Esophagus squamous epithelium (tissue), 5 donors: ENCODE measurements at regions not wholly inside any gene's neighbourhood (a gene's known extent, or its start where the extent isn't known, plus 50 kb on each side); places are given as distances from the start of the nearest gene placed in this dataset.

Source experiments
- DNase-seq: peaks from one replicate; lab custom pipeline; 2025; lab: John Stamatoyannopoulos, UW
- H3K27ac ChIP-seq, 4 donors: fragments of 200-600 bp; sonication (generic); one replicate each; pipeline ENCODE4 v1.5.1; 2016 to 2019; ENCODE audit warnings: mild to moderate bottlenecking in 1 of 4
- H3K27me3 ChIP-seq, 4 donors: fragments of 200-600 bp; sonication (generic); 1 replicate in 3 of 4; 2 replicates in 1 of 4; pipeline versions ENCODE4 v1.5.1 to v1.6.0; 2017 to 2021; ENCODE audit warnings: antibody characterized with exemption in 1 of 4
- H3K36me3 ChIP-seq, 3 donors: fragments of 200-600 bp; sonication (generic); one replicate each; pipeline ENCODE4 v1.5.1; 2016 to 2019
- H3K4me1 ChIP-seq, 3 donors: fragments of 200-600 bp; sonication (generic); one replicate each; pipeline ENCODE4 v1.5.1; 2017 to 2019
- H3K4me3 ChIP-seq, 4 donors: fragments of 200-600 bp; sonication (generic); 1 replicate in 3 of 4; 2 replicates in 1 of 4; pipeline ENCODE4 v1.5.1; 2016 to 2019; ENCODE audit warnings: mild to moderate bottlenecking in 2 of 4, moderate library complexity in 1 of 4
- H3K9me3 ChIP-seq, 3 donors: fragments of 200-600 bp; sonication (generic); one replicate each; pipeline ENCODE4 v1.5.1; 2016 to 2019
- CTCF ChIP-seq, 6 experiments: fragments of 450-650 bp in 4 of 6; fragments of 200-600 bp in 2 of 6; sonication (generic) in 2 of 6; IDR thresholded peaks; one replicate each; pipeline ENCODE4 v1.5.1; 2016 to 2019; ENCODE audit warnings: antibody characterized with exemption in 6 of 6, mild to moderate bottlenecking in 4 of 6, moderate library complexity in 4 of 6
- POLR2A ChIP-seq, 4 donors: fragments of 450-650 bp; IDR thresholded peaks; one replicate each; pipeline ENCODE4 v1.6.1; 2017; ENCODE audit warnings: antibody characterized with exemption in 4 of 4, mild to moderate bottlenecking in 4 of 4, moderate library complexity in 3 of 4
- WGBS, 2 donors: methylation state at CpG; one replicate each; pipeline ENCODE4 v1.1.5; 2018; 5-methylcytosine and 5-hydroxymethylcytosine counted together
- intact Hi-C: fragments of 100-400 bp; cut with DNase I; formaldehyde crosslinking; loops from one replicate; pipeline ENCODE4 v1.15.0; 2022
- donor health status: DM: yes; HTN: yes; CAD: no.

GRCh38 chr22:27170491-27170890 lies 513.1 kb downstream of the MIAT start:
- H3K9me3 ChIP-seq, result no peaks in the 10 kb centered on the region
- 38 to 48% methylated on average over 1 to 4 of the region's 4 CpGs for WGBS, 2 donors
- no peak for DNase-seq

DNA sequence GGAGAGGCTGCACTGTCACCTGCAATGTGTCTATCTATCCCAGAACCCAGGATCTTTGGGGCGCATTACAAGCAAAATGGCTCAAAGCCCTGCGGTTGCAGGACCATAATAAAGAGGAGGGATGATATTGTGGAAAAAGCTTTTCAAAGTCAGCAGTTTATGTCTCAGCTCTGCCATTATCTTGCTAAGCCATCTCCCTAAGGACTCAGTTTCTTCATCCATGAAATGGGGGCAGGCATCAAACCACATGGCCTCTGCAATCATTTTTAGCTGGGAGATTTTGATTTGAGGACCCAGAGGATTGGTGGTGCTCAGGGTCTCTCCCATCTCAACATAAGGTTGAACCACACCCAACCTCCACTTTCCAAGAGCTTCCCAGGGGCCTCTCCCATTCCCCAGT lies 513.8 kb downstream of the MIAT start:
- H3K36me3 ChIP-seq, result no peaks in the 10 kb centered on the region
- peaks cover 0 to 4% (median 0%) of the 10 kb centered on the region in 3 donors for H3K4me1 ChIP-seq
- H3K27me3 ChIP-seq, result peaks cover 0 to 16% (median 0%) of the 10 kb centered on the region in 4 donors
- no peak overlapping the region for H3K27ac ChIP-seq
- TF ChIP-seq CTCF (IDR thresholded peaks at IDR 0.05) (no peak), POLR2A (IDR thresholded peaks at IDR 0.05) (no peak)
- 93% methylated on average over 2 of the region's 2 CpGs; no CpG with 5 or more reads in 1 of the 2 donors for WGBS, 2 donors
- no peaks in the 10 kb centered on the region for H3K9me3 ChIP-seq
- intact Hi-C loops, result no loop called here
- H3K4me3 ChIP-seq, result no peak overlapping the region
- DNase-seq, result no peak

More at GRCh38 chr22:27170491-27170890, 513.1 kb downstream of the MIAT start:
- TF ChIP-seq POLR2A (IDR thresholded peaks at IDR 0.05) (no peak), CTCF (IDR thresholded peaks at IDR 0.05) (no peak)
- Histone ChIP-seq H3K27me3 (peaks cover 0 to 16% (median 0%) of the 10 kb centered on the region in 4 donors), H3K27ac (no peak overlapping the region), H3K4me3 (no peak overlapping the region), H3K4me1 (peaks cover 0 to 4% (median 0%) of the 10 kb centered on the region in 3 donors), H3K36me3 (no peaks in the 10 kb centered on the region)
- intact Hi-C loops, result no loop called here

DNA sequence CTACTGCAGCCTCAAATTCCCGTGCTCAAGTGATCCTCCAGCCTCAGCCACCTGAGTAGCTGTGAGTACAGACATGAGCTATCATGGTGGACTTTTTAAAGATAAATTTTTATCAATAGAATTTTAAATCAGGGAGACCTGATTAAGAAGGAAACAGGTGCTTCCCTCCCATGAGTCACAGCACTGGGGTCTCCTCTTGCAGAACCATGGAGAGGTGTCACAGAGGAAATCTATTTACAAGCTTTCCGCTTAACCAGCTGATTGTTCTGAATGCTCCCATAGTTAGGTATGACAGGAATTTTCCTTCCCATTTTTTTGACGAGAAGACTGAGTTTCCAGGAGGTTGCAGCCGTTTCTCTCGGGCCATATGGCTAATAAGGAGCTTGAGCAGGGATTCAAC lies 516.1 kb downstream of the MIAT start:
- no peak overlapping the region for H3K27ac ChIP-seq
- TF ChIP-seq CTCF (IDR thresholded peaks at IDR 0.05), result no peak
- TF ChIP-seq POLR2A (IDR thresholded peaks at IDR 0.05), result no peak
- H3K4me3 ChIP-seq, result no peak overlapping the region
- DNase-seq, result no peak
- H3K27me3 ChIP-seq, result peaks cover 0 to 16% (median 0%) of the 10 kb centered on the region in 4 donors
- intact Hi-C loops, result no loop called here
- H3K36me3 ChIP-seq, result no peaks in the 10 kb centered on the region
- H3K4me1 ChIP-seq, result peaks cover 0 to 4% (median 0%) of the 10 kb centered on the region in 3 donors
- WGBS, 2 donors, result 64 to 76% methylated on average over 5 of the region's 5 CpGs
- H3K9me3 ChIP-seq, result no peaks in the 10 kb centered on the region

DNA sequence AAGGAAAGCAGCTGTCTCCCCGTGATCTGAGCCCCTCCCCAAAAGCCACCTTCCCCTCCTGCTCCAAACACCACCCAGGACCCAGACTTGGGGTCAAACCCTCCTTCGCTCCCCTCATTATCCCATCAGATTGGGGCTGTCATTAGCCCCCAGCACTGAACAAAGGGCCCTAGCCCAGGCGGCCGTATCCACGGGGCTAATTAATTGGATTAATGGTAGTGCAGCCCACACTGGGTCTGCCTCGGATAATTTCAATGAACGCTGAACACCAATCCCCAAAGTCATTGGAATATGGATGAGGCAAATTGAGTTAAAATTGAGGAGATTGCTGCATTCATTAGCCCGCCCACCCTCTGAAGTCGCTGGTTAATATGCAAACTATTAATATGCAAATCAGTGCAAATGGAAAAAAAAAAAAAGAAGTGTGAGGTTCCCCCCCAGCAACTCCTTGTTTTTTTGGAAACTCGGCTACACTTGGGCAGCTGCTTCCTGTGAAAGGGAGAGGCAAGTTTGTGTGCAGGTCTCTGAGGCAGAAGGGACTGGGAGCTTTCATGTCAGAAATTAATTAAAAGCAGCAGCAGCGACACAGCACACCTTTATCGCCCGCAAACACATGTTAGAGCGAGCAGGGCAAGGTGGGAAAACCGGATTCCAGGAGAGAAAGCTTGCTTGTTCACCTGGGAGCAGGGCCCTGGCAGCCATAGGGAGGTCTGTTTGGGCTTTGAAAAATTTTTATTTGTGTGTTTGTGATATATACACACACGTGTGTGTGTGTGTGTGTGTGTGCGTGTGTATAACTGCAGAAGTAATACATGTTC lies 517.8 kb downstream of the MIAT start:
- intact Hi-C loops, result no loop called here
- Histone ChIP-seq H3K9me3 (no peaks in the 10 kb centered on the region), H3K4me1 (peaks cover 0 to 4% (median 0%) of the 10 kb centered on the region in 3 donors), H3K27me3 (peaks cover 0 to 16% (median 0%) of the 10 kb centered on the region in 4 donors), H3K27ac (no peak overlapping the region), H3K4me3 (no peak overlapping the region), H3K36me3 (no peaks in the 10 kb centered on the region)
- WGBS, 2 donors, result 39 to 43% methylated on average over 13 of the region's 17 CpGs
- no peak for DNase-seq
- no peak for TF ChIP-seq CTCF (IDR thresholded peaks at IDR 0.05)

DNA sequence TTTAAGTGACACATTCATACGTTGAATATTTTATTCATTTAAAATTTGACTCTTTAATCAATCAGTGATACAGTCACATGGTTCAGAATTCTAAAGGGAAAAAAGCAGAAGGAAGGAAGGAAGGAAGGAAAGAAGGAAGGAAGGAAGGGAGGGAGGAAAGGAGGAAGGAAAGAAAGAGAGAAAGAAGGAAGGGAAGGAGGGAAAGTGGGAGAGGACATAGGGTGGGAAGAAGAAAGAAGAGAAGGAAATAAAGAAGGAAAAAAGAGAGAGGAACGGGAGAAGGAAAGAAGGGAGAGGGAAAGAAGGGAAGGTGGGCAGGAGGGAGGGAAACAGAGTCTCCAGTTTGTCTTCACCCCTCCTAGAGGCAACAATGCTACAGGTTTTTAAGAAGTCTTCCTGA lies 518.6 kb downstream of the MIAT start:
- TF ChIP-seq POLR2A (IDR thresholded peaks at IDR 0.05) (no peak), CTCF (IDR thresholded peaks at IDR 0.05) (no peak)
- Histone ChIP-seq H3K27me3 (peaks cover 0 to 16% (median 0%) of the 10 kb centered on the region in 4 donors), H3K4me1 (peaks cover 0 to 4% (median 0%) of the 10 kb centered on the region in 3 donors), H3K4me3 (no peak overlapping the region), H3K27ac (no peak overlapping the region), H3K36me3 (no peaks in the 10 kb centered on the region), H3K9me3 (no peaks in the 10 kb centered on the region)
- no peak for DNase-seq
- intact Hi-C loops, result no loop called here
- WGBS, 2 donors, result 61 to 62% methylated on average over 2 of the region's 2 CpGs
